ENCODE measurements at regions not wholly inside any gene's neighbourhood (a gene's known extent, or its start where the extent isn't known, plus 50 kb on each side); places are given as distances from the start of the nearest gene placed in this dataset.

DNA sequence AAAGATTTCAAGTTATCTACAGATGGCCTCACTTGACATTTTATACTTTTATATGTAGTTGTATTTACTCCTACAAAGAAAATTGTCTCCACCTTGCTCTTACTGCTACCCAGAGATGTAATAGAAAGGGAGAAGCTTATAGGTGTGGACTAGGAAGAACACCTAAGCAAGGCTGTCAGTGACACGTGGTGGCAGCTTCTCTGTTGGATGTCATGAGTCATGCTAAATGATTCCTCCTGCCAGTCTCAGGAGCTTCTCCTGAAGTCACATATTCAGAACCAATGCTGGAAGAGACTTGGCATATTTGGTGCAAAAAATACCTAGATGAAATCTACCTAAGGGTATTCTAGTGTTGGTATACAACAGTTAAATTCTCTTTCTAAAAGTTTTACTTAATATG lies 184.7 kb downstream of the LRRC3B start:
- TF ChIP-seq, protein P1, sequence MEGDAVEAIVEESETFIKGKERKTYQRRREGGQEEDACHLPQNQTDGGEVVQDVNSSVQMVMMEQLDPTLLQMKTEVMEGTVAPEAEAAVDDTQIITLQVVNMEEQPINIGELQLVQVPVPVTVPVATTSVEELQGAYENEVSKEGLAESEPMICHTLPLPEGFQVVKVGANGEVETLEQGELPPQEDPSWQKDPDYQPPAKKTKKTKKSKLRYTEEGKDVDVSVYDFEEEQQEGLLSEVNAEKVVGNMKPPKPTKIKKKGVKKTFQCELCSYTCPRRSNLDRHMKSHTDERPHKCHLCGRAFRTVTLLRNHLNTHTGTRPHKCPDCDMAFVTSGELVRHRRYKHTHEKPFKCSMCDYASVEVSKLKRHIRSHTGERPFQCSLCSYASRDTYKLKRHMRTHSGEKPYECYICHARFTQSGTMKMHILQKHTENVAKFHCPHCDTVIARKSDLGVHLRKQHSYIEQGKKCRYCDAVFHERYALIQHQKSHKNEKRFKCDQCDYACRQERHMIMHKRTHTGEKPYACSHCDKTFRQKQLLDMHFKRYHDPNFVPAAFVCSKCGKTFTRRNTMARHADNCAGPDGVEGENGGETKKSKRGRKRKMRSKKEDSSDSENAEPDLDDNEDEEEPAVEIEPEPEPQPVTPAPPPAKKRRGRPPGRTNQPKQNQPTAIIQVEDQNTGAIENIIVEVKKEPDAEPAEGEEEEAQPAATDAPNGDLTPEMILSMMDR (conservative IDR thresholded peaks at IDR 0.05; ENCODE audit: low read depth, low read length): no peak
- TF ChIP-seq, protein P2, sequence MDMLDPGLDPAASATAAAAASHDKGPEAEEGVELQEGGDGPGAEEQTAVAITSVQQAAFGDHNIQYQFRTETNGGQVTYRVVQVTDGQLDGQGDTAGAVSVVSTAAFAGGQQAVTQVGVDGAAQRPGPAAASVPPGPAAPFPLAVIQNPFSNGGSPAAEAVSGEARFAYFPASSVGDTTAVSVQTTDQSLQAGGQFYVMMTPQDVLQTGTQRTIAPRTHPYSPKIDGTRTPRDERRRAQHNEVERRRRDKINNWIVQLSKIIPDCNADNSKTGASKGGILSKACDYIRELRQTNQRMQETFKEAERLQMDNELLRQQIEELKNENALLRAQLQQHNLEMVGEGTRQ (IDR thresholded peaks at IDR 0.05; ENCODE audit: low read depth, low read length): no peak
- TF ChIP-seq RCOR1 (IDR thresholded peaks at IDR 0.05; ENCODE audit: insufficient replicate concordance, low read length) (no peak), RAD21 (IDR thresholded peaks at IDR 0.05; ENCODE audit: low read length) (no peak), POLR2A (IDR thresholded peaks at IDR 0.05; ENCODE audit: low read depth, low read length) (no peak), BHLHE40 (IDR thresholded peaks at IDR 0.05; ENCODE audit: low read depth, low read length) (no peak), NFE2L2 (IDR thresholded peaks at IDR 0.05; ENCODE audit: low read depth, low read length) (no peak), MXI1 (IDR thresholded peaks at IDR 0.05; ENCODE audit: borderline replicate concordance, low read depth, low read length) (no peak), CHD1 (IDR thresholded peaks at IDR 0.05; ENCODE audit: low read depth, low read length) (no peak), FOS (IDR thresholded peaks at IDR 0.05; ENCODE audit: low read depth, low read length) (no peak), MAZ (IDR thresholded peaks at IDR 0.05; ENCODE audit: borderline replicate concordance, low read depth, low read length) (no peak), SMC3 (IDR thresholded peaks at IDR 0.05; ENCODE audit: low read depth, low read length) (no peak)
- TF ChIP-seq, protein P3, sequence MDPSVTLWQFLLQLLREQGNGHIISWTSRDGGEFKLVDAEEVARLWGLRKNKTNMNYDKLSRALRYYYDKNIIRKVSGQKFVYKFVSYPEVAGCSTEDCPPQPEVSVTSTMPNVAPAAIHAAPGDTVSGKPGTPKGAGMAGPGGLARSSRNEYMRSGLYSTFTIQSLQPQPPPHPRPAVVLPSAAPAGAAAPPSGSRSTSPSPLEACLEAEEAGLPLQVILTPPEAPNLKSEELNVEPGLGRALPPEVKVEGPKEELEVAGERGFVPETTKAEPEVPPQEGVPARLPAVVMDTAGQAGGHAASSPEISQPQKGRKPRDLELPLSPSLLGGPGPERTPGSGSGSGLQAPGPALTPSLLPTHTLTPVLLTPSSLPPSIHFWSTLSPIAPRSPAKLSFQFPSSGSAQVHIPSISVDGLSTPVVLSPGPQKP (IDR thresholded peaks at IDR 0.05; ENCODE audit: borderline replicate concordance, low read depth, low read length): no peak

All from IMR-90 (cell line).